ENCODE measurements at regions not wholly inside any gene's neighbourhood (a gene's known extent, or its start where the extent isn't known, plus 50 kb on each side); places are given as distances from the start of the nearest gene placed in this dataset.

DNA sequence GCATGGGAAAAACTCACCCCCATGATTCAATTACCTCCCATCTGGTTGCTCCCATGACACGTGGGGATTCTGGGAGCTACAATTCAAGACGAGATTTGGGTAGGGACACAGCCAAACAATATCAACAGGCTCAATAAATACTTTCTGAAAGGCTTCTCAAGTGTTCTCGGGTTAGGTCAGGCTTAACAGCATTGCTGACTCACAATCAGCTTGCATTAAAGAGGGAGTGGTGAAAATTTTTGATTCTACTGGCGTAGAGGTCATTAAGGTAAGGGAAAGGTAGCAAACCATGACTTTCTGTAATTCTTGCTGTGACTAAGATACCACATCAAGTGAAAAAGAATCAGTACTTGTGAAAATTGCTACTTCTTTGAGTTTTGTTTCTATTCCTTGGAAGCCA is 126.4 kb downstream of the JCAD start:
- TF ChIP-seq, protein P1, sequence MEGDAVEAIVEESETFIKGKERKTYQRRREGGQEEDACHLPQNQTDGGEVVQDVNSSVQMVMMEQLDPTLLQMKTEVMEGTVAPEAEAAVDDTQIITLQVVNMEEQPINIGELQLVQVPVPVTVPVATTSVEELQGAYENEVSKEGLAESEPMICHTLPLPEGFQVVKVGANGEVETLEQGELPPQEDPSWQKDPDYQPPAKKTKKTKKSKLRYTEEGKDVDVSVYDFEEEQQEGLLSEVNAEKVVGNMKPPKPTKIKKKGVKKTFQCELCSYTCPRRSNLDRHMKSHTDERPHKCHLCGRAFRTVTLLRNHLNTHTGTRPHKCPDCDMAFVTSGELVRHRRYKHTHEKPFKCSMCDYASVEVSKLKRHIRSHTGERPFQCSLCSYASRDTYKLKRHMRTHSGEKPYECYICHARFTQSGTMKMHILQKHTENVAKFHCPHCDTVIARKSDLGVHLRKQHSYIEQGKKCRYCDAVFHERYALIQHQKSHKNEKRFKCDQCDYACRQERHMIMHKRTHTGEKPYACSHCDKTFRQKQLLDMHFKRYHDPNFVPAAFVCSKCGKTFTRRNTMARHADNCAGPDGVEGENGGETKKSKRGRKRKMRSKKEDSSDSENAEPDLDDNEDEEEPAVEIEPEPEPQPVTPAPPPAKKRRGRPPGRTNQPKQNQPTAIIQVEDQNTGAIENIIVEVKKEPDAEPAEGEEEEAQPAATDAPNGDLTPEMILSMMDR (IDR thresholded peaks at IDR 0.05), result no peak
- no peak for TF ChIP-seq POLR2A (IDR thresholded peaks at IDR 0.05)
- TF ChIP-seq POLR2AphosphoS5 (IDR thresholded peaks at IDR 0.05), result no peak
- TF ChIP-seq EP300 (IDR thresholded peaks at IDR 0.05; ENCODE audit: low read depth), result no peak
